AG08395 (cell line): ENCODE measurements at regions not wholly inside any gene's neighbourhood (a gene's known extent, or its start where the extent isn't known, plus 50 kb on each side); places are given as distances from the start of the nearest gene placed in this dataset.

Source experiments
- DNase-seq: peaks from one replicate; pipeline ENCODE4 v3.0.0; 2012; ENCODE audit warnings: mixed read lengths, low spot score

DNA sequence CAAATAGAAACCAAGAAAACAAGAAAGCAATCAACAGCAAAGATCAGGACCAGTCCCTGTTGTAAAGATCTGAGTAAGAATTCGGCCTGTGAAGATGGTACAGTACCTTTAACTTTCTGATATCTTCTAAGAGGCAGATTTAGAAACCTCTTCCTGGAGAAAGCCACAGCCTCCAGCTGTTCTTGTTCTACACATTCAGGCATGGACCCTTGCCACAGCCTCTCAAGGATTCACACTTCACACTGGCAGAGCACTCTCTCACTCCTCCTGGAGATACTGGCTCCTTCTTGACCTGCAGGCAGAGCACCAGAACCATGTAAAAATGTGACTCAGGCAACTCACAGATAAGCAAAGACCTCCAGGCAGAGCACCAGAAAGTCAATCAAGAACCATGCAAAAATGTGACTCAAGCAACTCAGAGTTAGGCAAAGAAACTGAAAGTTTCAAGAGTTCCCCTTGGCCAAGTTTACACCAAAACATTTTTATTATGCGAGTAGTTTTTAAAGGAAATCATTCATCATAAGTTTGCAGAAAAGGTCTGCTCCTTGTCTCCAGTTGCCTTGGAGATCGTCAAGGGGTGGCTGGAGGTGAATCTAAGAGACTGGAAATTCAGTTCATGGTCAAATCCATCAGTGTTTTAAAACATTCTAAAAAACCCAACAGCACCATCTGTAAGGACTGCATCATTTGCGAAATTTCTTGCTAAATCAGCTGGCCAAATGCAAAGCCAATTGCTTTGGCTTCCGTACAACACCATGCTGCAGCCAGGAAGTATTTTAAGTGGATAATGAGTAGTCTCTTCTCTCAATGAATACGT is 119.3 kb upstream of the MDM1 start:
- DNase-seq = peak; percentile 77

DNA sequence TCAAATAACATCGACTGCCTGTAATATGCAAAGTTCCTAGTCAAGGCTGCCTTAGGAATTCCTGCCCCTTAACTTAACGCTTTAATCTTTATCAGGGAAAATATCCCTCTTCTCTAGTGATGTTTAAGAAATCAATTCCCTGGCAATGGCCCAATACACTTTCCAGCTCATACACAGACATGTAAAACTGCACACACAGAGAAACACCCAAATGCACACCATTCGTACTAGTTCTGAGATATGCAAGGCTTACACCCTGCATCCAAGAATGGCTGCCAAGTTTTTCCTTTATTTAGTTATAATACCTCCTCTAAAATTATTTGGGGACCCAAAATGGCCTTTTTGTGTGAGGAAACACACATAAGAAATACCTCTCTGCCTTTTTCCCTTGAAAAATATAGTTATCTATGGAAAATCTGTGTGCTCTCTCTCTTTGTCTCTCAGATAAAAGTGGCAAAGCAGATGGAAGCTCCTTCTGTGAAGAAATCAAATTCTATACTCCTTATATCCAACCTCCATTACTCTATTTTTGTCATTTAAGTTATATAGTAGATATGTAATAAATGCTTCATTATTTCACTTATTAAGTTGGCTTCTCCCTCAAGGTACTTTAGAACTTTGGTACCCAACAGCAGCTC is 120.0 kb upstream of the MDM1 start:
- DNase-seq = no peak

DNA sequence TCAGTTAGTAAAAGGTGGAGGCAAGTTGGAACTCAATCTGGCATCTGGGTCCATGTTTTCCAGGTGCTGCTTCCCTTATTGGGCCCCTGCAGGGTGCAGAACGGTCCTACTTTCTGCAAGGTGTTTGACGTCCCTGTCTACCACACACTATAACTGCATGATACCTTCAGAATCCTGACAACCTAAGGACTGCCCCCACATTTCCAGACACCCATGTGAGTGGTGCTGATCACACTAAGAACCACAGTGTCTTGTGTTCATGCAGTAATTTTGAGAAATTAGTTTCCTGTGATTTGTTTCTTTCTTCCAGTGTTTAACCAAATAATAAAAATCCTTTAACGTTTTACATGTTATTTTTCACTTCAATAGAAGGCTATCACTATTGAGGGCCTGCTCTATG is 121.1 kb upstream of the MDM1 start:
- no peak for DNase-seq

DNA sequence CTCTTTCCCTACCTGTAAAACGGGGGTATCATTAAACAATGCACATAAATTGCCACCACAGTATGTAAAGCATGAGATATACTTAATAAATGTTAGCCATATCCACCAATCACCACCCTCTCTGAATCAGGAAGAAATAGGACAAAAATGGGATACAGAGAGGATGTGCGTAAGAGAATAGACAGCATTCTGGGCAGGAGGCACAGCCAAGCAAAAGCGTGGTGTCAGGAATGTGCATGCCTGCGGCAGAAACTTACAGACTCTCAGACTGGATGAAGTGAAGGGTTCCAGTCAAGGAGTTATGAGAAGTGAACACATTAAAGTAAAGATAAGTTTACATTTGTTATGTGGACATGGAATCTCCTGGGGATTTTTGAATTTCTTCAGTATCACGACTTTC is 121.7 kb upstream of the MDM1 start:
- no peak for DNase-seq

DNA sequence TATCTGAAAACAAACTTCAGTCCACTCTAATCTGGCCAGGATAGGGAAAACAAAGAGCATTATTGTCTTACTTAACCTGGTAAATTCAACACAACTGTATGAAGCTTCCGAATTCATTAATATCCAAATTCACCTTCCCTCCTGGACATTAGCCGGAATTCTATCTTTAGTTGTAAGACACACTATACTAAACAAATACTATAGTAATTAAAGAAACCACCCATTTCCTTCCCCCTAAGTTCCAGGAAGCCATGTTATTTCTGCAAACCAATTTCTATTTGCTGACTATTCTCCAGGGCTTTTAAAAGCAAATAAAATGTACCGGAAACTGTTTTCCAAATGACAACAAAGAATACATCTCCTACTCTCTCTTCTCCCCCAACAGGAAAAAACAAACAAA is 122.7 kb upstream of the MDM1 start:
- DNase-seq = no peak

DNA sequence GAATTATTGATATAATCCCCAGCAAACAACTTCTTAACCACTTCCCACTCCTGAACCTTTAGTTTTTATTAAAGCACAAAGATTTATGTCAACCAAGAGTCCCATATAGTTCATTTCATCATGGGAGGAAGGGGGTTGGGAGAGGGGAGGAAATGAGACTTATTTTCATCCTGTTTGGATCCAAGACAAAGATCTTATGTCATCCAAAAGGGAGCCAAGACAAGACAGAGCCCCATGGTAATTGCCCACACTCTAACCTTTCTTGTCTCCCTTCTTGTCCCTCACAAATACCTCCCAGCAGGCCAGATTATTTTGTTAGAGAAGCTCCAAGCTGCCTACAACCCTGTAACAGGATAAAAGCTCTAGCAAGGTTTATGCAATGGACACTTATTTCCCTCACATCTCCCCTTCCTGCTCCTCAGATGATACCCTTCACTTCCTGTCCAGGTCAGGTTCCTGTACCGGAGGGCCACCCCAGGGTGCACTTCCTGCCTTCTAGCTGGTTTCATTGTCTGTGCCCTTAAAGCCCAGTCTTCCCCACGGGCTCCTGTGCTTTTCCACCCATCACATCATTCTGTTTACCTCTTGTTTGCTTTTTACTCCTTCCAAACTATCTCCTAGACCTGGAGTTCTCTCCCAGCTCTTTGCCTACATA is 123.7 kb upstream of the MDM1 start:
- DNase-seq = no peak

DNA sequence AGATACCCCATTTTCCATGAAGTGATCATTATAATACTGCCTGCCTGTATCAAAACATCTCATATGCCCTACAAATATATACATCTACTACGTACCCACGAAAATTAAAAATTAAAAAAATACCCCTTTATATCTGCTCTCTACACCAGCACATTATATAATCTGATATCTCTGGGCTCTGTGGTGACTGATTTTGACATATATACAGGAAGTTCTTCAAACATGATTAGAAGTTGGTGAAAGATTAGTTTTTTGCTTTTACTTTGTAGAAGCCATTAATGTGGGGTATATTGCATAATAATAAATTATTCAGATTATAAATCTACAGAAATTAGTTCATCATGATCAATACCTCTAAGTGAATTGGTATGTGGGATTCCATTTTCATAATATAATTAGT is 126.7 kb upstream of the MDM1 start:
- no peak for DNase-seq

DNA sequence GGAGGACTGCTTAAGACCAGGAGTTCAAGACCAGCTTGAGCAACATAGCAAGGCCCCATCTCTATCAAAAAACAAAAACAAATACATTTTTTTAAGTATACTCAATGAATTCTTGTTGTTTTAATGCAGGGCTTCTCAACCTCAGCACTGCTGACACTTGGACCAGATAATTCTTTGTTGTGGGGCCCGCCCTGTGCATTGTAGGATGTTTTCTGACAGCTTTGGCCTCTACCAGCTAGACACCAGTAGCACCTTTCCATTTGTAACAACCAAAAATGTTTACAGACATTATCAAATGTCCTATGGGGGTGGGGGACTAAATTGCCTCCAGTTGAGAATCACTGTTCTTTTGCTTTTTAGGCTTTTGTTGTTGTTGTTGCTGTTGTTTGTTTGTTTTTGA is 128.1 kb upstream of the MDM1 start:
- no peak for DNase-seq

DNA sequence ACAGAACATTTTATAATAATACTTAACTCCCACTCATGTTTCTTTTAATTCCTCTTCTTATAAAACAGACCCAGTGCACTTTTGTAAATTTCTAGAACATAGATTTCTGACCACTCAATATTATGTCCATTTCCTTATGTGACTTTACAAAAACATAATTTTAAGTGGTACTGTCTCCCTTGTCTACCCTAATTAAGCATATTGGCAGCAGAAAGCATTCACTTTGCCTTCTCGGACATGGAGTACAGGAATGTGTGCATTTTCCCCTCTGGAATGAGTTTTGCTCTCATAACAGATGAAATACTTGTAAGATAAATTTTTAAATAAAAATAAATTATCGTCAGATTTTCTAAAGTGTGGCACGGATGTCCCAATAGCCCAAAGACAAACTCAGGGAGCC is 129.5 kb upstream of the MDM1 start:
- no peak for DNase-seq

DNA sequence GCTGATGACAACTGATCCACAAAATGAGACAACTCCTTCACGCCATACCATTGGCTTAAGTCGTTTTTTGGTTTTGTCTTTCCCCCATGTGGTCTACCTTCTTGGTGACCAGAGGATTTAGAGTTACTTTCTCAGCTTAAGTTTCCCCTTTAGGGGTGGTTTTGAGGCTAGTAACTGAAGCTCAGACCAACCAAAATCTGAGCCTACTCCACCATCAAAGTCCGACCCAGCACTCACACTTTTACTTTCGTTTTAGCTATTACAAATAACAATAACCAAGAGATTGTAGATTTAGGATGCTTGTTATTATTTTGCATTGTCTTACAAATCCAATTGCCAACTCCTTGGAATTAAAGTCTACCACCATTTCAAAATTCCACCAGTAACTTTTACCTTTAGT is 130.6 kb upstream of the MDM1 start:
- no peak for DNase-seq

DNA sequence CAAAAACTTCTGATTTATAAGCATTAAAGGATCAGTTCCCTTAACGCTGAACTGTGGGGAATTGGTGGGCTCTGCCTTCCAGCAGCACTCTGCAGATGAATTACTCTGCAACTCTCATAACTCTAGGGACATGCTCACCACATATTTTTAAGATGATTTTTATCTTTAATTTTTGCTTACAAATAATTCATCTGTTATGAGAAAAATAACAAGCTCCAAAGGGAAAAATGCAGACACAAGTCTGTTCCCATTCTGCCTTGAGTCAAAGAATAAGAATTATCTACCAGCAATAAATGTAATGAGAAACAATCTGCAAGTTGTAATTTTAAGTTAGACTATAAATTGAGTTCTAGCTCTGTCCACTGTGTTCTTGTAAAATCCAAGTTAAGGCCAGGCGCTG is 133.1 kb upstream of the MDM1 start:
- DNase-seq = no peak

DNA sequence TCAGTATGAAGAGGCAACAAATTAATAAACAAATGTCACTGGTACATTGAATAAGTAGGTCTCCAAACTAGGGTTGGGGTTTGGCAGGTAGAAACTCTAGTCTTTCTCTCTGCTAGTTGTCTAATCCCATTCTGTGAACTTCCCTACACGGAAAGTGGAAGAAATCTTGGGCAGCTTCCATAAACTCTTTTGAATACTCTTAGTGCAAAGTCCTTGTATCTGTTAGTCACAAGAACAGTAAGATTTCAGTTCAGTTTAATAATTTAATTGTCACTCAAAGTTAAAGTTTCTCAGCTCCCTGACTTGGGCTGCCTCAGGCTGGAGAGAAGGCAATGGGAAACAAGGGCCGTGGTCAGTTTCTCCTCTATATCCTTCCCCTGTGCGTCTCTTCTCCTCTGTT is 135.4 kb upstream of the MDM1 start:
- no peak for DNase-seq

DNA sequence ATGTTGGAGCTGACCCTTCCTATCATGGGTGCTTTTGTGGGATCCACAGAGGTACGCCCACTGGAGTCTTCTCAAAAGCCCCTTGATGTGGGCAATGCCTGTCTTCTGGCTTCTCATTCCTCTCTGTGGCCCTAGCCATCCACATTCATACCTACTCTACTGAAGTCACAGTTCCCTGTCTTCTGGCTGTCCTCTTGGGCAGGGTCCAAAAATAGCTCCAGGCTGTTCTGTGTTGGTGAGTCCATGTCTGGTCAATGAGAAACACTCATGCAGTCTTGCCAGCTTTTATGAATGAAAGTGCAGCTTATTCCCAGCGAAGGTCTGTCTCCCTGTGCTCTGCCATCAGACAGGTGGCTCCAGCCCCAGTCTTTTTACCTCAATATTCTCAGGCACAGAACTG is 135.9 kb upstream of the MDM1 start:
- DNase-seq = peak; percentile 46

DNA sequence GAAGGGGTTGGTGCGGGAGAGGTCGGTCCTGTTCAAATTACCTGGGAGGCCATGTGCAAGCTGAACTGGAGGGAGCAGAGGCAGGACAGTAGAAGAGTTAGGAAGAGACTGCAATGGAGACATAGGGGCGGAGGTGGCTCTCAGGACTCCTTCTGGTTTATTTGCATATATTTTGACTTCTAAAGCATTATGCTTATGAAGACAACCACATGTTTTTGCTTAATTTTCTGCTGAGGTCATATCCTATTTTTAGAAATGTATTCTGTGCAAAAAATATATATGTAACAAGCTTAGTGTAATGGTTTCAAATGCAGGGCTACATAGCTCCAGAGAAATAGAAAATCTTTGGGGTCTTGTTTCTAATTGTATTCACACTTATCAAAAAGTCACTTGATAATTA is 137.0 kb upstream of the MDM1 start:
- no peak for DNase-seq

DNA sequence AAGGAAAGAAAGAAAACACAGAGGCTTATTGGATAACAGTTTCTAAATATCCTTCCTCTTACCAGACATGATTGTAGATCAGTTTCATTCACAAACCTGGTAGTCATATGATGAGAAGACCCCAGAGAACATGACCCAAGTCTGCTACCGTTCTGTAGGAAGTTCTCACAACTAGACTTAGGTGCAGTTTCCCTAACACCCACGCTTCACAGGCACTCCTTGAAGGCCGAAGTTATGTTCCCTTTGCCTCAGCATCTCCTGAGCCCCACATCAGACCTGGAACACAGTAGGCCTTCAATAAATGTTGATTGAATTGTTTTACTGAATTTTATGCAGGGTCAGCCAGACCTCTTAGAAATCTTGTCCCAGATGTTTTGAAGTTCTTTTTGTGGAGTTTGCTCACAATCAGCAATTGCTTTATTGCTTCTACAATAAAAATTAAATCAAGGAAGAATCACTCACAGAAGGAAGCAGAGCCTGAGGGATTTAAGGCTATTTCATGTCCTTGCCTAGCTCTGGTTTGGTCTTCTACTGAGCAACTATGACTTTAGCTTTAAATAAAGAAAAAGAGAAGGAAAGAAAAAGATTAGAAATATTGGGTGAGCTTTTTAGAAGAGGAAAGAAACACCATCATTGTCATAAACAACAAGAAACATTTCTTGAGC is 138.6 kb upstream of the MDM1 start:
- no peak for DNase-seq

DNA sequence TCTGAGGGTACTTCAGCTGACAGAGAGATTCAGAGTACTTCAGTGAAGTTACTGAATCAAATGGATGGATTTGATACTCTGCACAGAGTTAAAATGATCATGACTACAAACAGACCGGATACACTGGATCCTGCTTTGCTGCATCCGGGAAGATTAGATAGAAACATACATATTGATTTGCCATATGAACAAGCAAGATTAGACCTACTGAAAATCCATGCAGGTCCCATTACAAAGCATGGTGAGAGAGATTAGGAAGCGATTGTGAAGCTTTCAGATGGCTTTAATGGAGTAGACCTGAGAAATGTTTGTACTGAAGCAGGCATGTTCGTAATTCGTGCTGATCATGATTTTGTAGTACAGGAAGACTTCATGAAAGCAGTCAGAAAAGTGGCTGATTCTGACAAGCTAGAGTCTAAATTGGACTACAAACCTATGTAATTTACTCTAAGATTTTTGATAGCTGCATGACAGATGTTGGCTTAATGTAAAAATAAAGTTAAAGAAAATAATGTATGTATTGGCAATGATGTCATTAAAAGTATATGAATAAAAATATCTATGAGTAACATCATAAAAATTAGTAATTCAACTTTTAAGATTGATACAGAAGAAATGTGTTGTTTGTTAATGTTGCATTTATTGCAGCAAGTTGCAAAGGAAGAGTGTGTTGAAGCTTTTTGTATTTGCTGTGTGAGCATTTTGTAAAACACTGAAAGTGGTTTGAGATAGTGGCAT is 136.1 kb upstream of the RAP1B start:
- DNase-seq = no peak

DNA sequence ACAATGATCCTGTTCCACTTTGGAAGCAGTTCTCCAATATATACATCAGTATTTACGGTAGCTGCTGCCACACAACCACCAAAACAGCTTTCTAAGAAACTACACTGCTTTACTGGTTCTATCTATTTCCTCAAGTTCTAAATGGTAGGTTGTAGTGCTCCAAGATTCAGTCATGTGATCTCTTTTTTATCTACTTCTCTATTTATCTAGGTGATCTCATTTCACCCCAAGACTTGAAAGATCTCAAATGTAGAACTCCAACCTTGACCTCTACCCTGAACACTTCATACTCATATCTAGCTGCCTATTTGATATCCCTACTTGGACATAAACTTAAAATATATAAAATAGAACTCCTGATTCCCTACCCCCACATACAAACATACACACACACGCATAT is 133.9 kb upstream of the RAP1B start:
- no peak for DNase-seq

DNA sequence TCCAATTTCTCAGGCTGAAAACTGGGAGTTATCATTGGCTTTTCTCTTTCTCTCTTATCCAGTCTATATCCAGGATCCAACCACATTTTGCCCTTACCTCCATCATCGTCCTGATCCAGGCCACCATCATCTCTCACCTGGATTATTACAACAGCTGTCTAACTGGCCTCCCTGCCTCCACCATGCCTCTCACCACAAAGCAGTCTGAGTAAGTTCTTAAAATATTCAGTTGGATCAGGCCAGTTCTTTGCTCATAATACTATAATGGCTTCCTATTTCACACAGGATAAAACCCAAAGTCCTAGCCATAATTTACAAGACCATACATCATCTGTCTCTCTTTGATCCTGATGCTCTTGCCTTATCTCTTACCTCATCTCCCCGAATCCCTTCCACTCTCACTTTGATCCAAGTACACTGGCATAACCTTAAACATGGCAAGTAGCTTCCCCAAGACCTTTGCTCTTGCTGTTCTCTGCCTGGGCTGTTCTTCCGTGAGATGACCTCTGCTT is 133.4 kb upstream of the RAP1B start:
- no peak for DNase-seq

DNA sequence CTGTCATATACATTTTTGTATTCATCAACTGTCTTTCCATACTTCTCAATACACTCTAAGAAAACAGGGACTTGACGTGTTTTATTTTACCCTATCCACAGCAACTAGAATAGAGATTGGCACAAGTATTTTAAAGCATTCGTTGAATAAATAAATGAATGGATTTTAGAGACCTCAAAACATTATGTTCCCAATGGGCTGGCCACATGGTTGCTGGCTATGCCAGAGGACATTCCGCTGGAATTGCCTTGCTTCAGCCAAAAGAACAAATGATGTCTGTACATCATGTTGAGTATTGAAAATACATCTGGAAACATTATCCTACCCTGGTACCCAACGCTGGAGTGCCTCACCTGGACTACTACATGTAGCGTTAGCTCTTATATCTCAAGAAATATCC is 132.8 kb upstream of the RAP1B start:
- DNase-seq = no peak

DNA sequence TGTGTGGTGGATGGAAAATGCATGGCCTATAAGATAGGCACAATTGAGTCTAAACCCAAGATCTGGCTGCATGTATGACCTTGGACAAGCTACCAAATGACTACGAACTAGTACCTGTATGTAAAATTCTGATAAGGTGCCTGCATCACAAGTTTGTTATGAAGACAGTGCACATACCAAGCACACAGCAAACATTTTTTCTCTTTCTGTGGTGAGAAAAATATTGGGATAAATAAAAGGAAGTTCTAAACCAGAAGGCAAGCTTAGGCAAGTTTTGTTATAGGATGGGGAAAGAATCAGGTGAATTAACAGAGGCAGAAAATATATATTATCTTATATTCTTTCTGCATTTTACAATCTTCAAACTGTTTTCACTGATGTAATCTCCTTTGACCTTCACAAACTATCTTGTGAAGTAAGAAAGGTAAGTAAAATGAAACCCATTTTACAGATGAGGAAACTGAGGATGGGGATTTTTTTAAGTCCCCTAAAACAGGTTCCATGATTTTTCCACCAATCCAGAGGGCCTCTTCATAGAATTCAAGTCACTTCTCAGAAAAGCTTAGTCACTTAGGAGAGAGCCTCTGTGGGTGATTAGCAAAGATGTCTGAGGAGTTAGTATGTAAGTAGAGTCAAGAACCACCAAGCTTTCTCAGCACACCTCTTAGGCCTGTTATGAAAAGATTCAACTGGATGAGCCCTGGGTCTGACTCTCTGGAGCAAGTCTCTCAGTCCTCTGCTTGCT is 132.0 kb upstream of the RAP1B start:
- DNase-seq = no peak

DNA sequence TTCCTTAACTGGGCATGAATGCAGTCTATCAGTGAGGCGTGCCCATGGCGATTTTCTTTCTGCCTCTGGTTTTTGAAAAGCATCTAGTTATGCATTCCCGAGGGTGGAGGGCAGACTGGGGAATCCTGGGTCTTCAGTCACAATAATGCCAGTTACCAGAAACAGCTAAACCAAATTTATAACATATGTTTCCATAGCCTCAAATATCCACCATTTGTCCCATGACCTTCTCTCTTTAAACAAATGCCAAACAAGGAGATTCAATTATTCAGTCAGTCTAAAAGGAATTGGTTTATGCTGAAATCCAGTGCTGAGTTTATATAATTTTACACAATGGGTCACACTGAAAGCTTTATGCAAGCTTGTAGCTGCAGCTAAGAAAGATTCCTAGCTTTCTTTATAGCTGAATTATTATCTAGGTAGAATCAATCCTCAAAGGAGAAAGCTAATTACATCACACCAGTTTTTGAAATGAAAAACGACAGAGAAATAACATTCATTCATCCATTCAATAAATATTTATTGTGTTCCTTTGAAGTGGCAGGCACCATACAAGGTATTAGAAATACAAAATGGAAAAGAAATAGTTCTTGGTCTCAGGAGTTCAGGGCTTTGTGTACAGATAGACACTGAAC is 131.3 kb upstream of the RAP1B start:
- peak; percentile 69 for DNase-seq
